Fibroblast of the conjunctiva (primary cell): ENCODE measurements at regions not wholly inside any gene's neighbourhood (a gene's known extent, or its start where the extent isn't known, plus 50 kb on each side); places are given as distances from the start of the nearest gene placed in this dataset.

Experiments used
- DNase-seq: peaks from one replicate; pipeline ENCODE4 v3.0.0-alpha.2; 2010; ENCODE audit warnings: low read depth

DNA sequence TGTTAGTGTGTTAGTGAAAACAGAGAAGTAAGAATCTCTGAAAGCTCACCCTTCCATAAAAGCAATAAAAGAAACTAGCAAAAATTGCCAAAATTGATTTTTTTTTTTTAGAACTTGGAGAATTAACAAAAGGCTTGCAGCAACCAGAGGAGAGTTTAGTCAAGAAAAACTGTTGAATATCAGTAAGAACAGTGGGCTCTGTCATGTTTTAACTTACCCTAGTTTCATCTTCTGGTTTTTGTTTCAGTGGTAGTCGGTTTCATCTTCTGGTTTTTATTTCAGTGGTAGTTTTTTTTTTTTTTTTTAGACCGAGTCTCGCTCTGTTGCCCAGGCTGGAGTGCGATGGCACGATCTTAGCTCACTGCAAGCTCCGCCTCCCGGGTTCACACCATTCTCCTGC, 580.9 kb downstream of the NYAP2 start:
- DNase-seq: no peak

DNA sequence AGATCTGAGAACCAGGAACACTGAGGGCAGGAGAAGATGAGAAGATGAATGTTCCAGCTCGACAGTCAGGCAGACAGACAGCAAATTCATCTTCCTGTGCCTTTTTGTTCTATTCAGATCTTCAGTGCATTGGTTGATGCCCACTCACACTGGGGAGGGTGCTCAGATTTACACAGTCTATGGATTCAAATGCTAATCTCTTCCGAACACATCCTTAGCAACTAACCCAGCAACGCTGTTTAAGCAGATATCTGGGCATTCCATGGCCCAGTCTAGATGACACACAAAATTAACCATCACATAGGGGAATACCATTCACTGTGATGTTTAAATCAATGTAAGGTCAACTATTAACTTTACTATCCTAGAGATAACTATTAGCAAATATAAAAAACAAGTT, 571.9 kb downstream of the NYAP2 start:
- no peak for DNase-seq

DNA sequence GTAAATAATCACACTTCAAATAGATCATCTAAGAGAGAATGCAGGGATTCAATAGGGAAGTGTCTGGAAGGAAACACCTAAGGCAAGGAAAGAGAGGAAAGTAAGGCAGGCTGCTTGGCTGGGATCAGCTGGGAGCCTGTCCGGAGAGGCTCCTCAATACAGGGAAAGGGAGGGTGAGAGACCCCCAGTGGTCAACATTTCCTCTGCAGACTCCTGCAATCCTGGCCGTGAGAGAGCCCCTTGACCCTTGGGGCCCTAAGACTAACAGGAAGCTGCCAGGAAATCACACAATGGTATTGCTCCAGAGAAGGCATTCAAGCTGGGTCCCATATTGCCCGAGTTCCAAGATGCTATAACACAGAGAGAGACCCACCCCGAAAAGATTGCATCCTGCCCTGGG, 549.4 kb downstream of the NYAP2 start:
- DNase-seq: no peak

DNA sequence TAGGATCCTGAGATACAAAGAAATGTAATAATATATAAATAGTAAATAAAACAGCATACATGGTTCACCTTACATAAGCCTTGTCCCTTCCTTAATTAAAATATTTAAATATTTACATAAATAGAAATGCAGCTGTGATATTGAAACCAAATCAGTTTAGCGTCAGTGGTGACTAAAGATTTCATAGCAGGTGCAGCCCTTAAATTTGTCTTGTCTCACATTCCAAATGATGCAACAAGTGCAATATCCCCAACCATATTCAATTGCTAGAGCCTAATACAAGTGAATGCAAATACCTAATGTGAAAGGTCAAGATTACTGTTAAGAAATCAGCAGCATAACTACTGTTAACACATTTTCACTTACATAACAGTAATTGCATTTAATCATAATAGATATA, 539.5 kb downstream of the NYAP2 start:
- DNase-seq: no peak

DNA sequence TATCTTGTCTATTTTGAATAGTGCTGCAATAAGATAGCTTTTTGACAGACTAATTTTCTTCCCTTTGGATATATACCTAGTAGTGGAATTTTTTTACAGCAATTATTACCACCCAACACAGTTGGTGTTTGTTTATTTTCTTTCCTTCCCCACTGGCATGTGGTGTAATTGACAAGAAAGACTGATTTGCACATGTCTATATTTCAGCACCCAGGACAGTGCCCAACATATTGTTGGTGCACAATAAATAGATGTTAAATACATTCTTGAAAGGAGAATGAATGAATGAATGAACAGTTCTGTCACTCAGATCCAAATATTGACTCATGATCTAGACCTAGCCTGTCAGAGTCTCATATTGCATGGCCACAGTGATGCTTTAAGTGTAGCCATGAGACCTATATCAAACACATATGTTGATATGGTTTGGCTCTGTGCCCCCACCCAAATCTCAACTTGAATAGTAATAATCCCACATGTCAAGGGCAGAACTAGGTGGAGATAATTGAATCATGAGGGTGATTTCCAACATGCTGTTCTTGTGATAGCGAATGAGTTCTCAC, 538.2 kb downstream of the NYAP2 start:
- no peak for DNase-seq

DNA sequence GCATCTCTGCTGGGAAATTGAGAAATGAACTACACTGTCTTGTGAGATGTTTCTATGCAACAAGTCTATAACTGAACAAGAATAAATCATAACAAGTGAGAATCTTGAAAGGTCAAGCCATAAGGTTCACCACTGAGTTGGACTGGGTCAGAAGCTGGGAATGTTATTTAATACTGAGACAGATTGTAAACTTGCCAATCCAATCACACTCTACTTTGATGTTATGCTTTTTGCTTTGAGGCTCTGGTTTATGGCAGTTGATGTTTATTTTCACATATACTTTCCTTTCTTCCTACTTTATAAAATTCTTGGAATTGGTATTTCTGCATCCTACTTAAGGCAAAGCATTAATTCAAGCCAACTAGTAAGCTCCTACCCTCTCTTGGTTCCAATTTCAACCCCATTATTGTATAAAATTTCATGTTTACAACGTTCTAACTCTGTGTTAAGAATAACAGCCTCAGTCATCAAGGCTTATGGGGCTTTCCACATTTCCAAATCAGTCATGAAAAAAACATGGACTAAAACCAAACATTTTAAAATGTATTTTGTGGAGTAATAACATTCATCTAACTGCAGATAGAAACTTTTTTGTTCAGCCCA, 533.4 kb downstream of the NYAP2 start:
- DNase-seq: no peak

DNA sequence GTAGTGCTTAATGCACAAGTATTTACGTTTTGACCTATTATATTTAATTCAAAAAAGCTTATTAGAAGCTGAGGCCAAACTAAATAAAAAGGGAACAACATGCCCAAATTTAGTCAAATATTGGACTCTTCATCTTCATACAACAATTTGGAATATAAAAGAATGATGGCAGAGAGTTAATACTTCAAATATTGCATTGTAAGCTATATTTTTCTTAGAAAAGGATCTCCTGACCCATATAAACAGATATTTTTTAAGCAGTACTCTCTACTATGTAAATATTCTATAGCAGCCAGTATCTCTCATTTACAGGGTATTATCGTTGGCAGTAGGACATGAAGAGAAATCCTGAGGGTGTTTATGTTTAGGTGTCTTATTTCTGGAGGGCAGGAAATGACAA, 531.2 kb downstream of the NYAP2 start:
- no peak for DNase-seq

DNA sequence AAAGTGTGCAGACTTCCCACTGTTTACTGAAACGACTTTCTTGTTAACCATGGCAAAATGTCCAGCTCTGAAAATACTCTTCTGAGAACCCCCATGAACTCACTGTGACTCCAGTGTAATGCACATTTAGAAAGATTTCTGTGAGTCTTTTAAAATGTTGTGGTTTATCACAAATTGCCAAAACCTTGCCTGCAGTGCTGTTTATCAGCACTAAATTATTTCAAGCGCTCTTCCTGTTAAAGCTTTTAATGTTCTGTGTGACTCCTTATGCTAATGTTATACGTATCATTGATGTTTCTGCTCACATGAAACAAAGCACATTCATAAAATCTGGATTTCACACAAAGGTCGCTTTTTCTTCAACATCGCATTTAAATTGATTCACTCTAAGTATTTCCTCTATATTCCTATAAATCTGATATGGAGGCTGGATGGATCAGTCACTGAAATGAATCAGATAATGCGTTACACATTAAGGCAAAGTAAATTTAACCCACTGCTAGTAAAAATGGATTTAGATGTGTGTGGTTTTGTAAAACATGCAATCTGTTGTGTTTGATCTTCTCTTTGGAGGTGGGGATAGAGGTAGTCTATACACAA, 521.2 kb downstream of the NYAP2 start:
- no peak for DNase-seq

DNA sequence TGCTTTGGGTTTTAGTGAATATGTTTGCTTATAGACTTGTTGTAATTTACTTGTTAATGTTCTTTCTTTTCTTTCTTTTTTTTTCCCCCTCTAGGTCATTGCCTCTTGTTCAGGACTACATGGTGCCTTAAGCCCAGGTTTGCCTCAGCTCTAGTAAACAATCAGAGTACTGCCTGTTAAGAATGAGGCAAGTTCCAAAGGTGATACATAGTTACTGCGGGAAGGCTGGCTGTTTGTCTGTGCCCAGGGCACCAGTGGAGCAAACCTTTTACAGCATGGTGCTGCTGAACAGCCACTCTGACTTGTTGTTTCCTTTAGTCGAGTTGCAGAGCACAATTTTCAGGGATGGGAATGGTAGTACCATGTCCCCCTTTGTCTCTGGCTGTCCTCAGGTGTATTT, 517.2 kb downstream of the NYAP2 start:
- DNase-seq: no peak

DNA sequence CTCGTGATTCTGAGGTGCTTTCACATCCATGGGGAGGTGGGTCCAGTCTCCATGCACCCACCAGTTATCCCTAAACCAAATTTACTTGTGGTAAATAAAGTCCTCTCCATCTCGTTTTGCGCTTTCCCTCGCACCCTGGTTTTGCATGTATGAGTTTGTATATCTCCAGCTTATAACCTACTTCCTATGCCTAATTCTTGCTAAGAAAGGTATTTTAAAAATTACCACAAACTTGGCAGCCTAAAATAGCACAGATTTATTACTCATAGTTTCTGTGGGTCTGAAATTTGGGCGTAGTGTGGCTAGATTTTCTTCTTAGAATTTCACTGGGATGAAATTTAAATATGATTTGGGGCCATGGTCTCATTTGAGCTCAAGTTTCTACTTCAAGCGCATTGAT, 511.5 kb downstream of the NYAP2 start:
- no peak for DNase-seq

DNA sequence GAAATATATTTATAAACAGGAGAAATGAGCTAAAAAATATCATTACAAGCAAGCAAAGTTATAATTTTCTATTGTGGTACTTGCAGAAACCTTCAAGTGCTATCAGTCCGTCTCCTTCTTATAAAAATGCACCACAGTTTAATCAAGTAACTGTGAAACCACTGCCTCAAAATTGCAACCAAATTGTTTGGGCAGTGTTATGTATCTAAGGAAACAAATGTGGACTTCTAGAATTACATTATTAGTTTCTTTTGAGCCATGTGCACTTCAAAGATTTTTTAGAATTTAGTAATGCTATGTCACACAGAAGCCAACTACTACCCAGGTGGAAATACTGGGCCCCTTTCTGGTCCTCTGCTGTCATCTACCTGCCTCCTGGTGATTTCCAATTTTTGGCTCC, 495.6 kb downstream of the NYAP2 start:
- DNase-seq: peak; percentile 9

DNA sequence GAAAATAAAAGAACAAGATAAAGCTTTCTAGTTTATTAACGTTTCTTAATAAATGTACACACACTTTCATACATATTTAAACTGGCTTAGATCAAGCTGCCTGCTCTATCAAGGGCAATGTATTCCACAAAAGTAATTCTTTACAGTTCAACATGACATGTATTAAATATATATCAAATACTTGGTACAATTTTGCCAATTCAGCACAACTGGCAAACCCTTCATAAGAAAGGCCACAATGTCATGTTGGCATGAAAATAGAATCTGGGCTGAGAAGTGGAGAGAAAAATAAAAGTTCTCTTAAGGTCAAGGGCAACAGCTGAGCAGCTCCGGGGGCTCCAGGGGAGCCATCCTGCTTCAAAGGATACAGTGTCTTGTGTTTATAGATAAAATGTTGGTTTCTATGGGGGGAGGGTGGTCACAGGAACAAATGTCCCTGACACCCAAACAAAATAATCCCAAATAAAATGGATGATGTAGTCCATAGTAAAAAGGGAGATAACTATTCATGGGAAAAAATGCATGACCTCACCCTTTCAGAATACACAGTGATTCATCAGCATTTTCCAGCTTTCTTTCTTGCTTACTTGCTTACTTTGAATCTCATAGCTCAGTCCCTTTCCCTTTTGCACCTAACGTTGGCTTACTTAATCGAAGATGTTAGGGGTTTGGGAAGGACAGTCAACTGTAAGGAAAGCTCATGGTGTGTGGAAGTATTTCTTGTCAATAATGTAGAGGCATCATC, 494.9 kb downstream of the NYAP2 start:
- DNase-seq: peak; percentile 22

DNA sequence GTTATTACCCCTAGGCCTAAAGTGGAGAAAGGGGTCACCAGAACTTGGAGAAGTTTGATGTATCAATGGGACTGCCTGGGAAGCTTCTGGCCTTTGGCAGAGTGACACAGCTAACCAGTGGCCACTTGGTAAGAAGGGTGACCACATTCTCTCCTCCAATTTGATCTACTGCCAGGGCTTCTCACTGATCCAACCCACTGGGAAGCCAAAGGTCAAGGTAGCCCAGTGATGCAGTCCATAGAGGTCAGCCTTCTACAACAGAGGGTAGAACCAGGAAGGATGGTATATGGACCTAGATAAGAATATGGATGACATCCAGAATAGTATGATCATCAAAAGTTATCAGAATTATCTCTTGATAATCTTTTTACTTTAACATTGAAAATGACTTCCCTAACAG, 493.6 kb downstream of the NYAP2 start:
- no peak for DNase-seq

DNA sequence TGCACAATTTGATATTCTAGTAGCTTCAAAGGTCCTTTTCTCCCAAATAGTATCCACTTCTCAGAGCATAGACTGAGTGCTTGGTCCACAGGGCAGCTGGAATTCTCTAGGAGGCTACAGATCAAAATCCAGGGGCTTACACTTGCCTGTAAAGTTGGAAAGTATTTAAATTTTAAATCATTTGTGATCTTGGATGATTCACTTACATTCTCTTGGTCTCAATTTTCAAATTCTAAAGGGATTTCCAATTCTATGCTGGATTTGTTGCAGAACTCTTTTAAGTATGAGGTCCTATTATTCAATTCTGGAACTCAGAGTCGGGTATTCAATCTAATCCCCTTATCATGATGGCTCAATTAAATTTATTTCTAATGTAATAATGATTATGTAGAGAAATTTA, 492.3 kb downstream of the NYAP2 start:
- no peak for DNase-seq

DNA sequence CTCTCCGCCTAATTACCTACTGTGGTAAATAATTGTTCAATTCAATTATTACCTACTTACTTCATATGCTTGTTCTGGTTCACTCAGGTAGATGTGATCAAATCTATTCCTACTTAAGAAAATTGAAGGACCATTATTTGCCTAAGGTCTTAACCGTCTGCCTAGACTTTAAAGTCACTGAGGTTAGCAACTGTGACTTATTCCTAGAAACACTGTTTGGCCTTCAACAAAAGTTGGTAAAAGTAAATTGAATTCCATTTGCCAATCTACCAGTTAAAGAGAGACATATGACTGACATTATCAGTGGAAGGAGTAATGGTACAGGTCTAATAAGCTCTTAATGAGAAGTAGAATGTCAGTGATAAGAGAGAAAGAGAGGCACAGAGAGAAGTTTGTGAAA, 491.5 kb downstream of the NYAP2 start:
- no peak for DNase-seq

DNA sequence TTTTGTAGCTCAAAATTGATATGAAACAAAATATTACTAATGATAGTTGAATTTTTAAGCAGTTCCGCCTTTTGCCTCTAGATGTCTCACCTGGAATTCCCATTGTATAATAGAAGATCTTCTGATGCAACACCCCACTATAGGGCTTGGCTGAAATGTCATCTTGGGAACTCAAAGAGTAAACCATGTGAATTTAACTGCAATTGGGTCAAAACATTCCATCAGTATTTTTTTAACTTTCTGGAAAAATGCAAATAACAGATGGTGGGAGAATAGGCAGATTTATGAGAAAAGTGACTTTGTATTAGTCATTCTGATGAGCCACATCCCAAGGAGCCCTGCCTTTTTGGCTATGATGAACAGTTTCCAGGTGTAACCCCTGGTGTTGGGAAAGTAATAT, 489.9 kb downstream of the NYAP2 start:
- peak; percentile 81 for DNase-seq

DNA sequence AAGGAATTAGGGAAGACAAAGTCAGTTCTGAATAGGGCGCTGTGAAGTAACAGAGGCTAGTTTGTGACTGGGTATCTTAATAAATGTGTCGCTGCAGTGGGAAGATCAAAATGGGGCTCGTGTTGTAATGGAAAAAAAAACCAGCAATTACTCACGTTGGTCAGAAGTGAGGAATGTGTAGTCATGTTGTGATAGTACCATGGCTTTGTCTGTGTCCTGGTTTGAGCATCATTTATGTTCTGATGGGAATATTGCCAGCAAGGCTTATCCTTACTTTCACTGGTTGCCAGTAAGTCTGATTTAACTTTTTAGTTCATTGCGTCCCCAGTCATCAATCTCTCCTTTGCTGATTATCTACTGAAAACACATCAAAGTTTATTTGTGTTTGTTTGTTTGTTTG, 467.6 kb downstream of the NYAP2 start:
- DNase-seq: no peak

DNA sequence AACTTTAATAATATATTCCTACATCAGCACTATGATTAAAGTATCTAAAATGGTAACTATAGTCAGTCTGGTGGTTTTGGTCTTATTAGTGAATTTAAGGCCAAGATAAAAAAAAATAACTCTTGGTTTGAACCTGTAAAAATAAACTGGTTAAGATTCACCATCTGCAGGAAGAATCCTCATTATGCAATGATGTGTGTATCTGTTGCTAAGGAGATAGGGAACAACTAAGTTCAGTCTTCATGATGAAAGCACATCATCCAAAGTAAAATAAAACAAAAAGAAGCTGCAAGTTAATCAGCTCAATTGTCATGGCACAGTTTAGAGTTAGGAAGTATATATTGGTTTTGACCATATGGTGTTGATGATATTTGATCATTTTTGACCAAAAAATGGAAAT, 466.0 kb downstream of the NYAP2 start:
- no peak for DNase-seq

DNA sequence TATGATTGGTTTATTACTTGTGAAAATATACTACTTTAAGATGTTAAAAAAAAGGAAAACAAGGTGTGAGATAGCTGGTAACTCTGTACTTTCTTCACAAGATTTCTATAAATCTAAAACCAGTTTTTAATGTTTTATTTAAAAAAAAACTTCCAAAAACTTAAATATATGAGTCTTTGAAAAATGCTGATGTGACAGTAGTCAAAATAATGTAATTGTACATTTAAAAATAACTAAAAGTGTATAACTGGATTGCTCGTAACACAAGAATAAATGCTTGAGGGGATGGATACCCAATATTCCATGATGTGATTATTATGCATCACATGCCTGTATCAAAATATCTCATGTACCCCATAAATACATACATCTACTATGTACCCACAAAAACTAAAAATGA, 464.9 kb downstream of the NYAP2 start:
- no peak for DNase-seq

DNA sequence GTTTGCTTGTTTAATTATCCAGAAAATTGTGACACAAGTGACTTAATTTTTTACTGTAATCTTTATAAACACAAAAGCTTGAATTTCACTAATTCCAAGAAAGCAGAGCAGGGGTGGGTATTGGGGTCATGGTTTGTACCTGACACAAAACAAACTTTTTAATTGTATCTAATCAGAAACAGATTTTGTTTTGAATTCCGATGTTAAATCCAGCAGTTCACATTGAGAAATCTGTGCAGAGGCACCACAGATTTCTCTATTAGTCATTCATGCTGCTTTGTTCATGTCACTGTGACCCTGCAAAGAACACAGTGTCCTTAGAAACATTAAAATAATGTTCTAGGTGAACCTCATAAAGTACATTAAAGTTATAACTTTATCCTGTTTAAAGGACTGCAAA, 443.4 kb downstream of the NYAP2 start:
- peak; percentile 44 for DNase-seq

DNA sequence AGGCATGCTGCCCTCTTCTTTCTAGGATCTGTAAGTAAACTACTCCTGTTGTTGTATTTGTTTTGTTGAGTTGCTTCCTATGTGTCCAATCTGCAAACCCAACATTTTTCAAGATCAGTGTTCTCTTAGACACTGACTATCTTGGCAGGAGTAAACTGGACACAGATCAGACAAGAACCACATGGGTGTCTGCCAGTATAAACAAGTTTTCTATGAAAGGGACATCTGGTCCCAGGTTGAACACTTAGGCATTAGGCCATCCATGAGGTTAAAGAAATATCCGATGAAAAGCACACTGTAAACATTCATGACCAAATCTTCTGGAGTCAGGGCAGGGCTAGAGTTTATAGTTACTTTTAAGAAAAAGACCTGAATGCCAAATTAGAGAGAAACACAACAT, 441.8 kb downstream of the NYAP2 start:
- peak; percentile 28 for DNase-seq

DNA sequence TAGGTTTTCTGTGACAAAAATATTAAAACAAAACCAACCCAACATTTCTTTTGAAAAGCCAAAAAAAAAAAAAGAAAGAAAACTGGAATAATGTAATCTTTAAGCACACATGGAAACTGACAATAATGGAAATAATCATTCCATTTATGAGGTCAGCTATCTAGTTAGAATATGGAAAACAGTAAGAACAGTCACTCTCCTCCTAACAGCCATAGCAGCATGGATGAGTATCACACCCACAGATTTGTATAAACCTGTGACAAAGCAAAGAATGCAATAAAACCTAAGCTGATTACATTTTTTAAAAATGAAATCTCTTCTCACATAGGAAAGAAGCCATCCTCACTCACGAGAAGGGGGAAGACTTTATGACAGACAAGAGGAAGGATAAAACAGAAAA, 437.8 kb downstream of the NYAP2 start:
- DNase-seq: no peak

DNA sequence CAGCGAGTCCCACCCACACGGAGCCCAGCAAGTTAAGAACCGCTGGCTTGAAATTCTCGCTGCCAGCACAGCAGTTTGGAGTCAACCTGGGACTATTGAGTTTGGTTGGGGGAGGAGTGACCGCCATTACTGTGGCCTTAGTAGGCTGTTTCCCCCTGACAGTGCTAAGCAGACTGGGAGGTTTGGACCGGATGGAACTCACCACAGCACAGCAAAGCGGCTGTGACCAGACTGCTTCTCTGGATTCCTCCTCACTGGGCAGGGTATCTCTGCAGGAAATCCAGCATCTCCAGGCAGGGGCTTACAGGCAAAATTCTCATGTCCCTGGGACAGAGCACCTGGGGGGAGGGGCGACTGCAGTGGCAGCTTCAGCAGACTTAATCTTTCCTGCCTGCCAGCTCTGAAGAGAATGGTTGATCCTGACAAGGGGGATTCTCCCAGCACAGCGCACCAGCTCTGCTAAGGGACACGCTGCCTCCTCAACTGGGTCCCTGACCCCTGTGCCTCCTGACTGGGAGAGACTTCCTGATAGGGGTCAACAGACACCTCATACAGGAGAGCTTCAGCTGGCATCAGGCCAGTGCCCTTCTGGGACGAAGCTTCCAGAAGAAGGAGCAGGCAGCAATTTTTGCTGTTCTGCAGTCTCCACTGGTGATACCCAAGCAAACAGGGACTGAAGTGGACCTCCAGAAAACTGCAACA, 425.4 kb downstream of the NYAP2 start:
- no peak for DNase-seq
